Activated CD4-positive, alpha-beta T cell treated with anti-CD3 and anti-CD28 coated beads, Interleukin-2, amount 10 ng/mL, durations not matched to agents 7 days and 5 days (primary cell): ENCODE measurements at regions not wholly inside any gene's neighbourhood (a gene's known extent, or its start where the extent isn't known, plus 50 kb on each side); places are given as distances from the start of the nearest gene placed in this dataset.

ENCODE experiments used
- CTCF ChIA-PET: fragments of 350-600 bp; sonication (Branson Sonifier 250); formaldehyde crosslinking; loops from one replicate; lab custom pipeline; 2021; ENCODE audit warnings: antibody characterized with exemption; lab: Charles Lee
- POLR2A ChIA-PET: fragments of 350-600 bp; sonication (Branson Sonifier 250); formaldehyde crosslinking; loops from one replicate; lab custom pipeline; 2021; ENCODE audit warnings: antibody characterized with exemption; lab: Charles Lee
- DNase-seq: peaks from one replicate; pipeline ENCODE4 v3.0.0-alpha.2; 2020
- H3K27ac Mint-ChIP-seq: one replicate; pipeline ENCODE4 v1.8.0; 2021; ENCODE audit warnings: mild to moderate bottlenecking, moderate library complexity, mixed read lengths
- H3K27me3 Mint-ChIP-seq: one replicate; pipeline ENCODE4 v1.8.0; 2021; ENCODE audit warnings: mixed read lengths
- H3K36me3 Mint-ChIP-seq: one replicate; pipeline ENCODE4 v1.8.0; 2021; ENCODE audit warnings: low read depth, mixed read lengths
- H3K4me1 Mint-ChIP-seq: one replicate; pipeline ENCODE4 v1.8.0; 2021; ENCODE audit warnings: mixed read lengths
- H3K4me3 Mint-ChIP-seq: one replicate; pipeline ENCODE4 v1.8.0; 2021; ENCODE audit warnings: mild to moderate bottlenecking, moderate library complexity, mixed read lengths
- H3K9me3 Mint-ChIP-seq: one replicate; pipeline ENCODE4 v1.8.0; 2021; ENCODE audit warnings: mixed read lengths

- POLR2A ChIA-PET = no interaction called here
- H3K4me3 Mint-ChIP-seq = no peak overlapping the region
- CTCF ChIA-PET = no interaction called here
- peaks cover 10% of the 10 kb centered on the region for H3K9me3 Mint-ChIP-seq
- no peak overlapping the region for H3K27ac Mint-ChIP-seq
- no peaks in the 10 kb centered on the region for H3K36me3 Mint-ChIP-seq
- DNase-seq = no peak
- H3K27me3 Mint-ChIP-seq = no peaks in the 10 kb centered on the region
- H3K4me1 Mint-ChIP-seq = no peaks in the 10 kb centered on the region
These were observed 1094.9 kb upstream of the EEF2KMT start for GRCh38 chr16:6192532-6192931.

GRCh38 chr16:6190776-6191175 lies 1093.2 kb upstream of the EEF2KMT start:
- Mint-ChIP-seq H3K27me3 (no peaks in the 10 kb centered on the region), H3K4me1 (no peaks in the 10 kb centered on the region), H3K27ac (no peak overlapping the region), H3K36me3 (no peaks in the 10 kb centered on the region), H3K4me3 (no peak overlapping the region), H3K9me3 (peaks cover 10% of the 10 kb centered on the region)
- ChIA-PET CTCF (no interaction called here), POLR2A (no interaction called here)
- no peak for DNase-seq

GRCh38 chr16:6189216-6189615 lies 1091.6 kb upstream of the EEF2KMT start:
- Mint-ChIP-seq H3K4me3 (no peak overlapping the region), H3K27ac (no peak overlapping the region), H3K4me1 (no peaks in the 10 kb centered on the region), H3K9me3 (peaks cover 7% of the 10 kb centered on the region), H3K27me3 (no peaks in the 10 kb centered on the region), H3K36me3 (no peaks in the 10 kb centered on the region)
- POLR2A ChIA-PET = no interaction called here
- no peak for DNase-seq
- CTCF ChIA-PET = no interaction called here

- Mint-ChIP-seq H3K4me1 (no peaks in the 10 kb centered on the region), H3K4me3 (no peak overlapping the region), H3K27me3 (no peaks in the 10 kb centered on the region), H3K36me3 (no peaks in the 10 kb centered on the region), H3K27ac (no peak overlapping the region), H3K9me3 (peaks cover 2% of the 10 kb centered on the region)
- ChIA-PET POLR2A (no interaction called here), CTCF (no interaction called here)
- DNase-seq = no peak
These were observed 1080.1 kb upstream of the EEF2KMT start for GRCh38 chr16:6177616-6178180.

GRCh38 chr16:6170022-6170421 lies 1072.4 kb upstream of the EEF2KMT start:
- CTCF ChIA-PET = interaction anchor here (1.0 kb wide), 1 partner anchor 9 kb away, joined by 3 read pairs; no protein-coding TSS in a partner anchor
- H3K36me3 Mint-ChIP-seq = no peaks in the 10 kb centered on the region

GRCh38 chr16:6165330-6165979 lies 1067.9 kb upstream of the EEF2KMT start:
- H3K4me3 Mint-ChIP-seq = no peak overlapping the region
- ChIA-PET POLR2A (no interaction called here), CTCF (interaction anchor here (1.2 kb wide), 1 partner anchor 164 kb away, joined by 3 read pairs; no protein-coding TSS in a partner anchor)
- H3K36me3 Mint-ChIP-seq = no peaks in the 10 kb centered on the region
- no peak for DNase-seq
- no peak overlapping the region for H3K27ac Mint-ChIP-seq
- no peaks in the 10 kb centered on the region for H3K4me1 Mint-ChIP-seq
- H3K27me3 Mint-ChIP-seq = no peaks in the 10 kb centered on the region
- H3K9me3 Mint-ChIP-seq = no peaks in the 10 kb centered on the region

More at GRCh38 chr16:6170022-6170421, 1072.4 kb upstream of the EEF2KMT start:
- no peak overlapping the region for H3K27ac Mint-ChIP-seq
- POLR2A ChIA-PET = no interaction called here
- H3K4me1 Mint-ChIP-seq = no peaks in the 10 kb centered on the region
- no peak for DNase-seq
- no peaks in the 10 kb centered on the region for H3K27me3 Mint-ChIP-seq
- no peak overlapping the region for H3K4me3 Mint-ChIP-seq
- H3K9me3 Mint-ChIP-seq = peaks cover 6% of the 10 kb centered on the region

- H3K27me3 Mint-ChIP-seq = no peaks in the 10 kb centered on the region
- no peaks in the 10 kb centered on the region for H3K36me3 Mint-ChIP-seq
- ChIA-PET CTCF (no interaction called here), POLR2A (no interaction called here)
- no peaks in the 10 kb centered on the region for H3K4me1 Mint-ChIP-seq
- H3K4me3 Mint-ChIP-seq = no peak overlapping the region
- no peaks in the 10 kb centered on the region for H3K9me3 Mint-ChIP-seq
- H3K27ac Mint-ChIP-seq = no peak overlapping the region
- DNase-seq = no peak
These were observed 1063.3 kb upstream of the EEF2KMT start for GRCh38 chr16:6160871-6161270.

- ChIA-PET POLR2A (no interaction called here), CTCF (no interaction called here)
- Mint-ChIP-seq H3K27me3 (no peaks in the 10 kb centered on the region), H3K4me3 (no peak overlapping the region), H3K36me3 (no peaks in the 10 kb centered on the region), H3K27ac (no peak overlapping the region), H3K9me3 (no peaks in the 10 kb centered on the region), H3K4me1 (no peaks in the 10 kb centered on the region)
- DNase-seq = no peak
These were observed 1062.7 kb upstream of the EEF2KMT start for GRCh38 chr16:6160303-6160702.

GRCh38 chr16:6157806-6158205 lies 1060.2 kb upstream of the EEF2KMT start:
- Mint-ChIP-seq H3K9me3 (no peaks in the 10 kb centered on the region), H3K27me3 (no peaks in the 10 kb centered on the region), H3K4me3 (no peak overlapping the region), H3K36me3 (no peaks in the 10 kb centered on the region), H3K27ac (no peak overlapping the region), H3K4me1 (no peaks in the 10 kb centered on the region)
- ChIA-PET CTCF (no interaction called here), POLR2A (no interaction called here)
- DNase-seq = no peak

GRCh38 chr16:6155271-6155670 lies 1057.7 kb upstream of the EEF2KMT start:
- ChIA-PET CTCF (no interaction called here), POLR2A (no interaction called here)
- no peaks in the 10 kb centered on the region for H3K36me3 Mint-ChIP-seq
- H3K27ac Mint-ChIP-seq = no peak overlapping the region
- no peak overlapping the region for H3K4me3 Mint-ChIP-seq
- no peaks in the 10 kb centered on the region for H3K27me3 Mint-ChIP-seq
- H3K9me3 Mint-ChIP-seq = peaks cover 2% of the 10 kb centered on the region
- DNase-seq = no peak
- no peaks in the 10 kb centered on the region for H3K4me1 Mint-ChIP-seq

GRCh38 chr16:6153901-6154300 lies 1056.3 kb upstream of the EEF2KMT start:
- POLR2A ChIA-PET = no interaction called here
- Mint-ChIP-seq H3K4me1 (no peaks in the 10 kb centered on the region), H3K36me3 (no peaks in the 10 kb centered on the region), H3K4me3 (no peak overlapping the region), H3K9me3 (peaks cover 2% of the 10 kb centered on the region), H3K27ac (no peak overlapping the region), H3K27me3 (no peaks in the 10 kb centered on the region)
- no peak for DNase-seq
- CTCF ChIA-PET = no interaction called here

- ChIA-PET CTCF (no interaction called here), POLR2A (no interaction called here)
- Mint-ChIP-seq H3K4me1 (no peaks in the 10 kb centered on the region), H3K27ac (no peak overlapping the region), H3K27me3 (no peaks in the 10 kb centered on the region), H3K36me3 (no peaks in the 10 kb centered on the region), H3K9me3 (peaks cover 2% of the 10 kb centered on the region), H3K4me3 (no peak overlapping the region)
- DNase-seq = no peak
These were observed 1051.4 kb upstream of the EEF2KMT start for GRCh38 chr16:6149031-6149430.

GRCh38 chr16:6148361-6148760 lies 1050.8 kb upstream of the EEF2KMT start:
- H3K9me3 Mint-ChIP-seq = peaks cover 2% of the 10 kb centered on the region
- ChIA-PET POLR2A (no interaction called here), CTCF (no interaction called here)
- no peaks in the 10 kb centered on the region for H3K27me3 Mint-ChIP-seq
- H3K4me3 Mint-ChIP-seq = no peak overlapping the region
- H3K27ac Mint-ChIP-seq = no peak overlapping the region
- H3K4me1 Mint-ChIP-seq = no peaks in the 10 kb centered on the region
- H3K36me3 Mint-ChIP-seq = no peaks in the 10 kb centered on the region
- DNase-seq = no peak
